ENCODE measurements at regions not wholly inside any gene's neighbourhood (a gene's known extent, or its start where the extent isn't known, plus 50 kb on each side); places are given as distances from the start of the nearest gene placed in this dataset.

DNA sequence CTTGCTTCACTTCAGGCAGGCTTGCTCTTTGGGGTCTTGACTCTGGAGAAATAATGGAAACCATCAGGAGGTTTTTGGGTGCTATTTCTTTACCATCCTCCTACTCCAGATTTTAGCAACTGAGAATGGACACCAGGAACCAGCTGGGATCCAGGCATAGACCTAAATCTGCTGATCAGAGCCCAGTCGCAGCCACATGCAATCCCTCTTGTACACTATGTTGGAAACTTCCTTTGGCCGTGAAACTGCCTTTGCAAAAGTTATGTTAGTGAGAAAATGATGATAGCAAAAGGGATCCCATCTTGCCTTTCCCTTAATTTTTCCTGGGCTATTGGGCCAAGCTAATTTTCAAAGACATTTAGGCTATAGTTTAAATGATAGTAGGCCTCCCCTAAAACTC lies 158.8 kb upstream of the ARL4C start:
- in situ Hi-C loops (cut with HindIII; ENCODE audit: low sequenced_read_pairs) = loop anchor here (5.0 kb wide), 1 partner anchor 78 kb away; no protein-coding TSS in a partner anchor

DNA sequence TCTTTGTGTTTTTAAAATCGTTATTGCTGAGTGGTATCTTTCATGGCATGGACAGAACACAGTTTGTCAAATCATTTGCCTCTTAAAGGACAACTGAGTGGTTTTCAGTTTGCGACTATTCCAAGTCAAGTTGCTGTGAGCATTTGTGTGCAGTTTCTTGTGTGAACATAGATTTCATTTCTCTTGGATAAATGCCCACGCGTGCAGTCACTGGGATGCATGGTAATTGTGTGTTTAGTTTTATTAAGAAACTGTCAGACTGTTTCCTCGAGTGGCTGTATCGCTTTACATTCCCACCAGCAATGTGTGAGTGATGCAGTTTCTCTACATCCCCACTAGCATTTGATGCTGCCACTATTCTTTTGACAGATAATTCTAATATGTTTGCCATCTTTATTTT lies 154.0 kb upstream of the ARL4C start:
- in situ Hi-C loops (cut with HindIII; ENCODE audit: low sequenced_read_pairs) = no loop called here

DNA sequence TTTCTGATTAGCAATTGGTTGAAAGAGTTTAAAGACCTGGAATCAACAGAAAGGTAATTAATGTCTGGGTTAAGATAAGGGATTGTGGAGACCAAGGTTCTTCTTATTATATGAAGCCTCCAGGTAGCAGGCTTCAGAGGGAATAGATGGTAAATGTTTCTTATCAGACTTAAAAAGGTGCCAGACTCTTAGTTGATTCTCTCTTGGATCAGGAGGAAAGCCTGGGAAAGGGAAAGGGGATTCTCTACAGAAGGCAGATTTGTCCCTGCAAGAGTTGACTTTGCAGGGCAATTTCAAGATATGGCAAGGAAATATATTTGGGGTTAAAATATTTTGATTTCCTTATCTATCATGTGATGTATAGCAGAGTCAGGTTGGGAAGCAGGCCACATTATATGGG lies 153.1 kb upstream of the ARL4C start:
- in situ Hi-C loops (cut with HindIII; ENCODE audit: low sequenced_read_pairs) = no loop called here

DNA sequence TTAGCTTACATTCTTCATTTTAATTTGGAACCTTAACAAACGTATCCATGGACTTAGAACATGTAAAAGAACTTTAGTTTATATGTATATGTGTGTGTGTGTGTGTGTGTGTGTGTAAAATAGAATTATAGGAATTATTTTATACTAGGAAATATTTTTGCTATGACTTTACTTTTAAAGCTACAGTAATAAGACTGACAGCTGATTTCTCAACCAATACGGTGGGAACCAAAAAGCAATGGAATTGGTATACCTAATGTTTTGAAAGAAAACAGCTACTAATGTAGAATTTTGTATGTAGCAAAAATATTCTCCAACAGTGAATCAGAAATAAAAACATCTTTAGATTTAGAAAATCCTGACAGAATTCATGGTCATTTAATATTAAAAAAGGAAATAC lies 146.5 kb upstream of the ARL4C start:
- in situ Hi-C loops (cut with HindIII; ENCODE audit: low sequenced_read_pairs) = no loop called here

DNA sequence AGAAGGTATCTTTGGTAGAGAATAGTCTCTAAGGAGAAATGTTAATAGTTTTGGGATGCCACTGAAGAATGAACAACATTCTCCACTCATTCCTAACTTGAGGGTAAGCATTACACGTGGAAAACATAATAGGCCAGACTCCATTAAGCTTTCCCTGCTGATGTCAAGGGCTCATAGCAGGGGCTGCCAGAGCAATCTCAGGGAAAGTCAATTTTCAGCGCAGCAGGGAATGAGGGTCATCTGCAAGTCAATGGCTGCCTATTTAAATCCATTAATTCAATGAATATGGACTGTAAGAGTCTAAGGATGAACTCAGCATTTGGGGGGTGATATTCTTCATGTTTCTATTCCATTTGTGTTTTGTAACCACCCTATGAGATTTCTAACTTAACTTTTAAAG lies 144.2 kb upstream of the ARL4C start:
- in situ Hi-C loops (cut with HindIII; ENCODE audit: low sequenced_read_pairs) = no loop called here

DNA sequence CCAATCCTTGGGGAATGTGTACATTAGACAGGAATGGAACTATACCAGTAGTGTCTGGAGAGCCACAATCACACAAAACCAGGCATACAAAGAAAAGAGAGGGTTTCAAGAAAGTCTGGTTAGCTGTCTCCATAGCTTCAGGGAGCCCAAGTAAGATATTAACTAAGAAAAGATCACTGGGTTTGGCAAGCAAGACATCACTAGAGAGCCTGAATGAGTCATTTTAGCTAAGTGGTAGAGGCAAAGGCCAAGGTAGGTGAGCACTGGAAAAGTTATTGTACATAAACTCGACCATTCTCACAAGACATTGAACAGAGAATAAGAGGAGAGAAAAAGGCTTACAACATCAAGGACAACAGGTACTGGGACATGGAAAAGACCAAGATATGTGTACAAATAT lies 143.8 kb upstream of the ARL4C start:
- in situ Hi-C loops (cut with HindIII; ENCODE audit: low sequenced_read_pairs) = no loop called here

DNA sequence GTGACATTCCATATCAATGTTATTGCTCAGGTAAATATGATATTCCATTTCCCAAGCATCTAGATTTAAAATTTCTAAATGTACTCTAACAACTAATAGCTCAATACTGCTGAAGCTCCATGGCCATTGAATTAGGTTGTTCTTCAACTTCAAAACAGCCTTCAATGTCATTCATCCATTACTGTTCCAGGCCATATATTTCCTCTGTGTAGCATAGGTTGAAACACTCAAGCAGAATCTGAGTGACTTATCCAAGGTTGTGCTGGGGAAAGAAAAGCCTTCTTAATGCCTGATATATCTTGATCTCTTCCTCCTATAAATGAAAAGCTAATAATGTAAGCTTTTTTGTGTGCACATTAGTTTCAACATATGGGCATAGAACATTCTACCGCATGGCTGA lies 142.1 kb upstream of the ARL4C start:
- in situ Hi-C loops (cut with HindIII; ENCODE audit: low sequenced_read_pairs) = no loop called here

DNA sequence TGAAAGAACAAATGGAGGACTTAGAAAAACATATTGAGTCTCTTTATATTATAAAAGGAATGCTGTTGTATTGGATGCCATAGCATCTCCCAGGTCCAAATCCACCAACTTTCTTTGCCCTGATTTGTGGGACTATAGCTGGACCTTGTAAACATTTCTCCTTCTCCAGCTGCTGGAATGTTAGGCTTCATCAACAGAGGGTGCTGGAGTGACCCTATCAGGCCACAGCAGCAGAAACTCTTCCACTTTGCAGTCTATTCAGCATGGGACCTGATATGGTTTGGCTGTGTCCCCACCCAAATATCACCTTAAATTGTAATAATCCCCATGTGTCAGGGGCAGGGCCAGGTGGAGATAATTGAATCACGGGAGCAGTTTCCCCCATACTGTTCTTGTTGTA lies 138.4 kb upstream of the ARL4C start:
- in situ Hi-C loops (cut with HindIII; ENCODE audit: low sequenced_read_pairs) = no loop called here

DNA sequence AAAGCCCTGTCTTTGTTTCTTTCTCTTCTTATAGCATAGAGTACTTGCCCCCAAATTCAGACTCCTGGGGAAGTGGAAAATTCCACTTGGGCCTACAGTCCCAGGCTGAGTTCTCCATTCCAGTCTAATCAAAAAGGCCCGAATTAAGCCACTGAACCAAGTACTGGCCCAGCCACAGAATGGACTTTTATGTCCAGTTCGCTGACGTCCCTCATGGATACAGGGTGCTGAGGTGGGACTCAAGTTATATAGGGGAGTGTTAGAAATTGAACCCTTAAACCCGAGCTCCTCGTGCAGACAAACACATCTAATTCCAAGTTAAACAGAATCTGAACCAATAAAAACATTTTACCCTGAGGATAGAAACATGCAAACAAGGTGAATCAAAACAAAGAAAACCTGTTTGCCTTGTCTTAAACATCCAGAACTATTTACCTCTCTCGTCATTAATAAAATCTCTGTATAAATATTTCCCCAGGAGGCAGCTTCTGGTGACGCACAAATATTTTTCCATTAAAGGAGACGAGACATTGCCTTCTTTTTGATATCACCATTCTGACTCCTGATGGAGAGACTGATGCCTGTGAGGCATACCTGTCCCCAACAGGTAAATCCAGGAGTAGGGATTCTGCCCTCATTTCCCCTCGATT lies 136.8 kb upstream of the ARL4C start:
- in situ Hi-C loops (cut with HindIII; ENCODE audit: low sequenced_read_pairs) = no loop called here

DNA sequence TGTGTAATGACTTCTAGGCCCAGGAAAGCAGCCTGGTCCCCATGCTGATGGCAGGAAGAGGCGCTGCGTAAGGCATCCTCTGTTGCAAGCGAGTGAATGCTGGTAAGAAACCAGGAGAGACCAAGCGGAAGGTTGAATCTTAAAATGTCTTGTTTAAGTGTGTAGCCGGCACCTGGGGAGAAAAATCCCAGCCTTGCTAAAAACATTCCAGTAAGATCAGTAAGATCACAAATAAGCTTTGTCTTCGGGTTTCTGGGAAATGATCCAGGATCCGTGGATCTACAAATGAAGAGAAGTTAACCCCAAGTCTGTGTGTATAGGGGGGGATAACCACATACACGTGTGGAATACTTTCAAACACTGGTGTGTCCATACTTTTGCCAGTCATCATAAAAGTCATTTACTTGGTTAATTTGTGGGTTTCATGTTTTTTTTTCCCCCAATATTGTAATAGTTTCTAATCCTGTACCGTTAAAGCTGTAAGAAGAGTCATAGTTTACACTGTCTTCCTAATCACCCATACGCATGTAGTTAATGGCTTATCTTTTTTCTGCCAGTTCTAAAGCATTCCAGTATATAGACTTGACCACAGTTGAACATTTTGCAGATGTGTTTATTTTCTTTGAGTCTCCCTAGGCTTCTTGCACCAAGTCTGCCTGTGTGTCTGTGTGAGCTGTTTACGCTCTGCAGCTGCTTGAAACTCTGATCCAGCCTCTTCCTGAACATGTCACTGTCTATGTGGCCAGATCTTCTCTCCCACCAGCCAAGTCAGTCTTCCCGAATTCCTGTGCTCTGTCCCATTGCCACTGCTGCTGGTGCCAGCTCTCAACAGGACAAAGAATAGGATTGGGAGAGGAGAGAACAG lies 135.9 kb upstream of the ARL4C start:
- in situ Hi-C loops (cut with HindIII; ENCODE audit: low sequenced_read_pairs) = no loop called here

DNA sequence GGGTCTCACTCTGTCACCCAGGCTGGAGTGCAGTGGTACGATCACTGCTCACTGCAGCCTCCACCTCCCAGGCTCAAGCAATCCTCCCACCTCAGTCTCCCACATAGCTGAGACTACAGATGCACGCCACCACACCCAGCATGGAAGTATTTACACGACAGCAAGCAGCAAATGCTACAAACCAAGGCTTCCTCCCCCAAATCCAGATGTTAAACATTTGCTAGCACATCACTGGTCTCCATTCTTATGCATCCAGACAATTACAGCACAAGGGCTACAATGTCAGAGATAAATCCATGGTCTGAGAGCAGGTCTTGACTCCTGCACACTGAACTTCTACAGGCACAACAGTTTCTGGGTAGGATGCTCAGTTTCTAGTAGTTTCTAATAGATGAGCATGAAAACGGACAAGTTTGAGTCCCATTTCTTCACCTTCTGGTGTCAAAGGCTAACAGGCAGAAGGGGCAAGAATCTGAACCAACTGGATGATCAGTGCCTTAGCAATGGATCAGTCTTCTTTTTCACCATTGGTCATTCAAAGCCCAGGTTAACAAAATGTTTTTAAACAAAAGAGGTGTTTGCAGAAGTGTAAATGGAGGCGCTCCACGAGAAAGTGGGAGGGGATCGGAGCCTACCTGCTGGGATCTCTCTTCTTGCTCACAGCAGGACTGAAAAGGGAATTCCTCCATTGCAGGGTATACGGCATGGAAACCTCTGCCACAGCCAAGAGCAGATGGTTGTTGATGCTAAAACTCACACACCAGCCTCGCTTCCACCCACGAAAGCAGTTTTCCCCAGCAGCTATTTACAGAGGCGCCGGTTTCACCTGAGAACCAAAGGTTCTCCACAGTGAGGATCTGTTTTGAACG lies 135.0 kb upstream of the ARL4C start:
- in situ Hi-C loops (cut with HindIII; ENCODE audit: low sequenced_read_pairs) = no loop called here

DNA sequence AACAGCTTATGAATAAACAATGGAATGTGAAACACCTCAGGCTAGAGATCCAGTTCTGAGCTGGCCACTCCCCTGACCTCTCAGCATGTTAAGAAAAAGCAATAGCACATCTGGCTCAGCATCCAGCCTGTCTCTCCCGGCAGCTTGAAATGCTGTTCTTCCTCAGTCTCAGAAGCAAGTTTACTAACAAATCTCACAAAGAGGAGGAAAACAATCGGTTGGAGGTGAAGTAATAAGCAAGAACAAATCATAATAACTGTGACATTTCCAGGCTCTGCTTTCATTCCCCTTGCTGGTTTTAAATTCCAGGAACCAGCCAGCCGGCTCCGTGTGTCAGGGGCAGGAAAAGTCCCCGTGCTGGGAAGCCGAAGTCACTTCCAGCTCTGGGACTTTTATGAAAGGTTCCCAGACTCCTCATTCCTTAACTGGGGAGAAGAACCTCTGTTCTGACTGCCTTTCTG lies 133.9 kb upstream of the ARL4C start:
- in situ Hi-C loops (cut with HindIII; ENCODE audit: low sequenced_read_pairs) = no loop called here

DNA sequence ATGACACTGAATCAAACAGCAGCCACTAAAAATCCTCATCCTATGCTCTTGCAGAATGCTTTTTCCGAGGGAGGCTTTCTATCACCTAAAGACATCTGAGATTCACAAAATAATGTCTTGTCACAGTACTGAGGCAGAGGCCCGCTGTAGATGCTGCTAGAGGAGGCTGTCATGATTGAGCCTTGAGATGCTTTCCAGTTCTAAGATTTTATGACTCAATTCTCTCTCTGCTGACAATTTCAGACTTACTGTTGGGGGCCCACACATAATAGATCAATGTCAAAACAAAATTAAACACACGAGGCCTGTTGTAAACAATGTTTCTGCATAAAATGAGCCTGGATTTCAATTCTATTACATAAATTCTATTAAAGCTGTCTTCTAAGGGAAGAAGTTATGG lies 132.7 kb upstream of the ARL4C start:
- in situ Hi-C loops (cut with HindIII; ENCODE audit: low sequenced_read_pairs) = loop anchor here (5.0 kb wide), 1 partner anchor 57 kb away; no protein-coding TSS in a partner anchor

DNA sequence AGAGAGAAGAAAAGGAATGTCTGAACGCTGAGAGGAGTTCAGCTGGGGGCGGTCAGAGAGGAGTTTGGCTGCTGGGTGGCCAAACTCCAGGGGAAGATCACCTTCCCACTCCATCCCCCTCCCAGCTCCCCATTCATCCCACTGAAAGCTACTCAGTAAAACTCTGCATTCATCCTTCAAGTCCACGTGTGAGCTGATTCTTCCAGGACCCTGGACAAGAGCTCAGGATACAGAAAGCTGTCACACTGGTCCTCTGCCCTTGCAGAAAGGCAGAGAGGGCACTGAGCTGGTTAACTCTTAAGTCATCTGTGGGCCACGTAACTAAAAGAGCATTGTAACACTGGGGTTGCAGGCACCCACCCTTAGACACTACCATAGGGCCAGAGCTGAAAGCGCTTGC lies 132.1 kb upstream of the ARL4C start:
- in situ Hi-C loops (cut with HindIII; ENCODE audit: low sequenced_read_pairs) = loop anchor here (5.0 kb wide), 1 partner anchor 57 kb away; no protein-coding TSS in a partner anchor

DNA sequence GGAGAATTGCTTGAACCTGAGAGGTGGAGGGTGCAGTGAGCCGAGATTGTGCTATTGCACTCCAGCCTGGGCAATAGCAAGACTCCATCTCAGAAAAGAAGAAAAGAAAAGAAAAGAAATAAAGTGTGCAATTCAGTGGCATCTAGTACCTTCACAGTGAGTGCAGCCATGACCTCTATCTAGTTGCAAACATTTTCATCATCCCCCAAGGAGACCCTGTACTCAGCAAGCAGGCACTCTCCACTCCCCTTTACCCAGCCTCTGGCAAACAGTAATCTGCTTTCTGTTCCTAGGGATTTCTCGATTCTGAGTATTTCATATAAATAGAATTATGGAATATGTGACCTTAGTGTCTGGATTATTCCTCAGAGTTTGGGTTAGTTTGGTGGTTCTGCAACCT lies 130.4 kb upstream of the ARL4C start:
- in situ Hi-C loops (cut with HindIII; ENCODE audit: low sequenced_read_pairs) = loop anchor here (5.0 kb wide), 1 partner anchor 55 kb away; no protein-coding TSS in a partner anchor

DNA sequence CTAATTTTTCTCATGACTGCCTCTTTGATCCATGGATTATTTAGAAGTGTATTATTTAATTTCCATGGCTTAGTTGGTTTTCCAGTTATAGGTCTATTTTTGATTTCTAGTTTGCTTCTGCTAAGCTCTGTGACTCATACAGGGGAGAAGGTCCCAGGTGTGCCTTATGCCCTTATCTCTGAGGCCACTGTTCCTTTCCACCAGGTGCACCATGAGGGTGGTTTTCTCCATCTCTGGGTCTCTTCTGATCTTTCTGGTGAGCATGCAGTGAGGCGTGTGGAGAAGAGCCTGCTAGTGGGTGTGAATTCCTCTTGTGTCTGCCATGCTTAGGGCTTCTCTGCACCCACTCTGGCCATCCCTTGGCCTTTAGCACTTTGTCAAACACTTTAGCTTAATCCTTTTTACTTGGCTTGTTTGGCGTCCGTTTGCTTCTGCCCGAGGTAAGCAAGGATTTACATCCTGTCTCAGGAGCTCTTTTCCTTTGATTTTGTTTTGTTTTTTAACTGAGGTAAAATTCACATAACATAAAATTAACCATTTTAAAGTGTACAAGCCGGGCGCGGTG lies 129.8 kb upstream of the ARL4C start:
- in situ Hi-C loops (cut with HindIII; ENCODE audit: low sequenced_read_pairs) = loop anchor here (5.0 kb wide), 1 partner anchor 54 kb away; no protein-coding TSS in a partner anchor

DNA sequence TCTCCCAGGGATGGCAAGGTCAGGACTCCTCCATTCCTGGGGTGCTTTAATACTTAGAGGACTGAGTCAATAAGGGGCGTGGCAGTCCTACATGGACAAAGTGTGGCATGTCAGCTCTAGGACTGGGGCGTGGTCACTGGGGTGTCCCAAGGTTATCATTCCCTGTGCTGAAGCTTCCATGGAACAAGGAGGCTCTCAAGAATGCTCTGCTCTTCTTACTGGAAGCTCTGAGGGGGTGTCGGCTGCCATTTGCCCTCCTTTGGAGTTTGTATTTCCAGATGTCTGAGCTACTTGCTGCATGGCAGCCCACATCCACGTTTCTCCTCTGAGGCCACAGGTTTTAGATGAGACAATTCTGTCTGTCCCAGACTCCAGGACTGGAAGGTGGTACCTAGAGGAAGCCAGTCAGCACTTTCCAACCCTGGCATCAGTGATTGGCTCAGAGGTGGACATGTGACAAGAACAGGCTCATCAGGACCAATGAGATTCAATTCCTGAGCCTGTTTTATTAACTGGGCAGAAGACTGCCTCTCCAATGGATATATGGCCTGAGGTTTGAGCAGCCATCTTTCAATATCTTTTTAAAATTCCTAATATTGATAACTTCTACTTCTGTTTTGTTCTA lies 128.9 kb upstream of the ARL4C start:
- in situ Hi-C loops (cut with HindIII; ENCODE audit: low sequenced_read_pairs) = loop anchor here (5.0 kb wide), 1 partner anchor 53 kb away; no protein-coding TSS in a partner anchor

DNA sequence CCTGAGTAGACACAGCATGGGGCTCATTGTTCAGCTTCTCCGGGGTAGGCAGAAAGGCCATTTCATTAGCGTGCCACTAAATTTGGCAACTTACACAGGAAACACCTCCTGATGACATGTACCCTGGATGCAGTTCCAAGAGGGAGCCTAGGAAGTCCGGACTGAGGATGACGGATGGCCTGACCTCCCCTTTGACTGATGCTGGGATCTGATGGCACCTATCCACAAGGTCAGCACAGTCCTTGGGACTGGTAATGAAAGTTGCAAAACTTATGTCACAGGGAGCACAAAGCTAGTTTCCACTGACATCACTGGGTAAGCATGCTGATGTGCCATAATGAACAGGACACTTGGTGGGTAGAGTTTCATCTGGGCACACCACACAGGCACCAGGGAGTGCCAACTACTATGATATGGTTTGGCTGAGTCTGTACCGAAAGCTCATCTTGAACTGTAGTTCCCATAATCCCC lies 126.7 kb upstream of the ARL4C start:
- in situ Hi-C loops (cut with HindIII; ENCODE audit: low sequenced_read_pairs) = no loop called here

DNA sequence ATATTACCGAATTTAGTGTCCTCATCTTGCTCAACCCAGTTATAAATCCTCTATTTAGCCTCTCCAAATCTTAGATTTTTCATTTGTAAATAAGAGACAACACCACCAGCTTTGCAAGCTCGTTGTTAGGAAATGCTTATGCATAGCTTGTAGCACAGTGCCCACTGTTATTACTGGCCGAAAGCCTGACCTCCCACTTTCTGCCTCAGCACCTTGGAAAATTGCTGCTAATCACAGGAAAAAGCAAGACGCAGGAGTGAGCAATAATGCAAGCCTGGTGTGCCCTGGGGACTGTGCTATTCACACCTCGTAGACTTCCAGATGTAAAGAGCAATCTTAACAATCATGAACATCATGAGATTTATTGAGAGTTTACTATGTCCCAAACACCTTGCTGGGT lies 124.2 kb upstream of the ARL4C start:
- in situ Hi-C loops (cut with HindIII; ENCODE audit: low sequenced_read_pairs) = no loop called here

DNA sequence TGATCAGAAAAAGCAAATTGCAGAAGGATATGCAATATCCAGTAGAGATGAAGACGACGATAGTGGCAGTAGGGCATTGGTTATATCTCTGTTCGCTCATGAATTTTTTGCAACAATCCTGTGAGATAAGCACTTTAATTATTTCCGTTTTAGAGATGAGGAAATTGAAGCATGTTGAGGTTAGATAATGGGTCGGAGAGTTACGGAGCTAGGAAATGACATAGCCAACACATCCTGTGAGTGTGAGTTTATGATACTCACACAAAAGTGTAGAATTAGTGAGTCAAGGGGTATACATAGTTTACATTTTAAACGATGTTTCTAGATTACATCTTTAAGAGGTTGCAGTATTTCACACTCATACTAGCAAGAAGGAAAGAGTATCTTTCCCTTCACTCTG lies 123.1 kb upstream of the ARL4C start:
- in situ Hi-C loops (cut with HindIII; ENCODE audit: low sequenced_read_pairs) = no loop called here
